ENCODE measurements at regions not wholly inside any gene's neighbourhood (a gene's known extent, or its start where the extent isn't known, plus 50 kb on each side); places are given as distances from the start of the nearest gene placed in this dataset.

- TF ChIP-seq CTCF (IDR thresholded peaks at IDR 0.05) (no peak), POLR2A (IDR thresholded peaks at IDR 0.05) (no peak)
These were observed 474.2 kb upstream of the CHRM3 start for GRCh38 chr1:238912148-238912547.

Data from vagina (tissue), 2 donors.